ENCODE measurements at regions not wholly inside any gene's neighbourhood (a gene's known extent, or its start where the extent isn't known, plus 50 kb on each side); places are given as distances from the start of the nearest gene placed in this dataset.

- TF ChIP-seq ZNF282 (CRISPR knock-in tag; IDR thresholded peaks at IDR 0.05) (no peak), ZNF79 (CRISPR knock-in tag; IDR thresholded peaks at IDR 0.05; ENCODE audit: low read depth) (no peak), TARDBP (IDR thresholded peaks at IDR 0.05) (no peak), NFXL1 (CRISPR knock-in tag; IDR thresholded peaks at IDR 0.05) (no peak), RBFOX2 (IDR thresholded peaks at IDR 0.05; ENCODE audit: low read depth, low read length) (no peak), ZNF77 (CRISPR knock-in tag; IDR thresholded peaks at IDR 0.05) (no peak), NFRKB (IDR thresholded peaks at IDR 0.05; ENCODE audit: low read depth) (no peak), ZNF696 (CRISPR knock-in tag; conservative IDR thresholded peaks at IDR 0.05) (no peak), POLR3G (IDR thresholded peaks at IDR 0.05; ENCODE audit: extremely low read depth, insufficient read length, insufficient replicate concordance) (no peak)
- TF ChIP-seq, protein P1, sequence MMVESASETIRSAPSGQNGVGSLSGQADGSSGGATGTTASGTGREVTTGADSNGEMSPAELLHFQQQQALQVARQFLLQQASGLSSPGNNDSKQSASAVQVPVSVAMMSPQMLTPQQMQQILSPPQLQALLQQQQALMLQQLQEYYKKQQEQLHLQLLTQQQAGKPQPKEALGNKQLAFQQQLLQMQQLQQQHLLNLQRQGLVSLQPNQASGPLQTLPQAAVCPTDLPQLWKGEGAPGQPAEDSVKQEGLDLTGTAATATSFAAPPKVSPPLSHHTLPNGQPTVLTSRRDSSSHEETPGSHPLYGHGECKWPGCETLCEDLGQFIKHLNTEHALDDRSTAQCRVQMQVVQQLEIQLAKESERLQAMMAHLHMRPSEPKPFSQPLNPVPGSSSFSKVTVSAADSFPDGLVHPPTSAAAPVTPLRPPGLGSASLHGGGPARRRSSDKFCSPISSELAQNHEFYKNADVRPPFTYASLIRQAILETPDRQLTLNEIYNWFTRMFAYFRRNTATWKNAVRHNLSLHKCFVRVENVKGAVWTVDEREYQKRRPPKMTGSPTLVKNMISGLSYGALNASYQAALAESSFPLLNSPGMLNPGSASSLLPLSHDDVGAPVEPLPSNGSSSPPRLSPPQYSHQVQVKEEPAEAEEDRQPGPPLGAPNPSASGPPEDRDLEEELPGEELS (CRISPR knock-in tag; IDR thresholded peaks at IDR 0.05; ENCODE audit: borderline replicate concordance): no peak
- TF ChIP-seq, protein P2, sequence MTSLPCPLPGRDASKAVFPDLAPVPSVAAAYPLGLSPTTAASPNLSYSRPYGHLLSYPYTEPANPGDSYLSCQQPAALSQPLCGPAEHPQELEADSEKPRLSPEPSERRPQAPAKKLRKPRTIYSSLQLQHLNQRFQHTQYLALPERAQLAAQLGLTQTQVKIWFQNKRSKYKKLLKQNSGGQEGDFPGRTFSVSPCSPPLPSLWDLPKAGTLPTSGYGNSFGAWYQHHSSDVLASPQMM (CRISPR knock-in tag; IDR thresholded peaks at IDR 0.05): no peak
These were observed 452.7 kb downstream of the KCNT2 start (continued) for GRCh38 chr1:196155586-196155985.

Data from K562 (cell line).